ENCODE measurements at regions not wholly inside any gene's neighbourhood (a gene's known extent, or its start where the extent isn't known, plus 50 kb on each side); places are given as distances from the start of the nearest gene placed in this dataset.

GRCh38 chr2:9153643-9153980 lies 53.0 kb upstream of the ASAP2 start:
- TF ChIP-seq ZFP3 (CRISPR knock-in tag; IDR thresholded peaks at IDR 0.05) (no peak), TOX (CRISPR knock-in tag; IDR thresholded peaks at IDR 0.05; ENCODE audit: borderline replicate concordance) (no peak), CREB5 (CRISPR knock-in tag; IDR thresholded peaks at IDR 0.05; ENCODE audit: low read depth) (no peak)
